ENCODE measurements at regions not wholly inside any gene's neighbourhood (a gene's known extent, or its start where the extent isn't known, plus 50 kb on each side); places are given as distances from the start of the nearest gene placed in this dataset.

DNA sequence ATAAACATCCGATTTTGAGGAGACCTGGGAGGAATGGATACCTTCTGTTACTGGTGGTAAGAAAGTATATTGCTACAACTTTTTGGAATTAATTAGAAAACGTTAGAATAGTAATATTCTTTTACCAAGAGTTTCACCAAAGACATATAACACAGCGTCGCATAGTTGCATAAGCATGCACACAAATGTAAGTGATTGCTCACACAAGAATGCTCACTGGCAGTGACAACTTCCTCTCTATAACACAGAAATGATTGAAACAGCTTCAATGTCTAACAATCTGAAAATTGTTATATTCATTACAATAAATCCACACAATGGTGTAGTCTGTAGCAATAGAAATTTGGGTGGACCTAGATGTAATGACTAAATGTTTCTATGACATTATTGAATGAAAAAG is 998.6 kb downstream of the TTLL7 start:
- TF ChIP-seq, protein P1, sequence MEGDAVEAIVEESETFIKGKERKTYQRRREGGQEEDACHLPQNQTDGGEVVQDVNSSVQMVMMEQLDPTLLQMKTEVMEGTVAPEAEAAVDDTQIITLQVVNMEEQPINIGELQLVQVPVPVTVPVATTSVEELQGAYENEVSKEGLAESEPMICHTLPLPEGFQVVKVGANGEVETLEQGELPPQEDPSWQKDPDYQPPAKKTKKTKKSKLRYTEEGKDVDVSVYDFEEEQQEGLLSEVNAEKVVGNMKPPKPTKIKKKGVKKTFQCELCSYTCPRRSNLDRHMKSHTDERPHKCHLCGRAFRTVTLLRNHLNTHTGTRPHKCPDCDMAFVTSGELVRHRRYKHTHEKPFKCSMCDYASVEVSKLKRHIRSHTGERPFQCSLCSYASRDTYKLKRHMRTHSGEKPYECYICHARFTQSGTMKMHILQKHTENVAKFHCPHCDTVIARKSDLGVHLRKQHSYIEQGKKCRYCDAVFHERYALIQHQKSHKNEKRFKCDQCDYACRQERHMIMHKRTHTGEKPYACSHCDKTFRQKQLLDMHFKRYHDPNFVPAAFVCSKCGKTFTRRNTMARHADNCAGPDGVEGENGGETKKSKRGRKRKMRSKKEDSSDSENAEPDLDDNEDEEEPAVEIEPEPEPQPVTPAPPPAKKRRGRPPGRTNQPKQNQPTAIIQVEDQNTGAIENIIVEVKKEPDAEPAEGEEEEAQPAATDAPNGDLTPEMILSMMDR (IDR thresholded peaks at IDR 0.05; ENCODE audit: extremely low read depth, low read depth, low read length) = no peak
- Histone ChIP-seq H3K4me2 (ENCODE audit: insufficient read depth, low read length) (no peak overlapping the region), H3K4me3 (ENCODE audit: insufficient read depth, low read length) (no peak overlapping the region), H4K20me1 (ENCODE audit: insufficient read depth, low read length) (no peaks in the 10 kb centered on the region), H3K4me1 (ENCODE audit: insufficient read depth, low read length) (no peaks in the 10 kb centered on the region), H2AFZ (ENCODE audit: low read length) (no peak overlapping the region), H3K27me3 (ENCODE audit: insufficient read depth, low read length) (no peaks in the 10 kb centered on the region), H3K79me2 (ENCODE audit: insufficient read depth, low read length) (no peaks in the 10 kb centered on the region), H3K36me3 (ENCODE audit: insufficient read depth, low read length) (no peaks in the 10 kb centered on the region), H3K9me3 (ENCODE audit: low read depth, low read length) (no peaks in the 10 kb centered on the region), H3K27ac (ENCODE audit: low read depth, low read length) (no peak overlapping the region)
- peak; percentile 1 for DNase-seq (ENCODE audit: insufficient read length, low spot score, missing footprints)

DNA sequence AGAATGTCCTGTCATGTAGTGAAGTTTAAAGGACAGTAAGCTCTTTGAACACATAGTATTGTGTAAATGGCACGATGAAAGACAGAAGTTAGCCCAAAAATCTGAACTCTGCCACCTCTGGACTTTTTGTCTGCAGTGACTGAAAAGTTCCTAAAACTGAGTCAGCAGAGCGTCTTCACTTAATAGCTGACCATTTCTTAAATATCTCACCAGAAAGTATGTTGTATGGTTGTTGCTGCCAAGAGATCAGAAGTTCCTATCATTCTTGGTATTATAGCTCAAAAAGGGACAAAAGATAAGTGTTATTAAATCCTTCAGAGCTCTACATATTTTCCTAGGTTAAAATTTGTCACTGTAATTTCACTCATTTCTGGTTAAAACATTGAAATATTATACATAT is 1003.0 kb downstream of the TTLL7 start:
- Histone ChIP-seq H4K20me1 (ENCODE audit: insufficient read depth, low read length) (no peaks in the 10 kb centered on the region), H3K4me3 (ENCODE audit: insufficient read depth, low read length) (no peak overlapping the region), H3K4me1 (ENCODE audit: insufficient read depth, low read length) (no peaks in the 10 kb centered on the region), H2AFZ (ENCODE audit: low read length) (no peak overlapping the region), H3K79me2 (ENCODE audit: insufficient read depth, low read length) (no peaks in the 10 kb centered on the region), H3K9me3 (ENCODE audit: low read depth, low read length) (peaks cover 3% of the 10 kb centered on the region), H3K4me2 (ENCODE audit: insufficient read depth, low read length) (no peak overlapping the region), H3K27ac (ENCODE audit: low read depth, low read length) (no peak overlapping the region), H3K27me3 (ENCODE audit: insufficient read depth, low read length) (no peaks in the 10 kb centered on the region), H3K36me3 (ENCODE audit: insufficient read depth, low read length) (no peaks in the 10 kb centered on the region)
- TF ChIP-seq, protein P1 (IDR thresholded peaks at IDR 0.05; ENCODE audit: extremely low read depth, low read depth, low read length) = no peak
- DNase-seq (ENCODE audit: insufficient read length, low spot score, missing footprints) = no peak

DNA sequence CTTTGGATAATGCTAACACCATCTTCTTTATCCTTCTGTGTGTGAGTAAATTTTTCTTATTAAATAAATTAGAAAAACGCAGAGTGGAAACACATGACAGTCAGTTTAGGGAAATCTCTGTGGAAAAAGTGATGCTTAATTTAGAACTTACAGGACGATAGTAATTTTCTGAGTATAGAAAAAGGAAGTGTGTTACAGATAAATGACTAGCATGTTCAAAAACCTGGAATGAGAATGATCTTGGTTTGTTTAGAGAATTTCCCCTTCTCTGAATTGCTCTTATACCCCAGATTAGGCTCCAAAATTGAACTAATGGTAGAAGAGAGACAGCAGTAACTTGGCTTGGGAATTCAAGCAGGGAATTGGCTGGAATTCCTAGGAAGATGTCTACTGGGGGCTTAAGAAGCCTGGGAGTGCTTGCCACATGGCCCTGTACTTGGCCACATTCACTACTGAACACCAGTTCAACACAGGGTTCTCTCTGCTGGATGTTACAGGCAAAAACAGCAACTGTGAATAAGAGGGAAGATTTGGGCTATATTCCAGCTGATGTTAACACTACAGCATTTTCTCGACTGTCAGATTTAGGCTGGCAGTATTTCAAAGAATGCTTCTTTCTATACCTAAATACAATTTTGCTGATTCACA is 1004.2 kb downstream of the TTLL7 start:
- Histone ChIP-seq H3K4me1 (ENCODE audit: insufficient read depth, low read length) (no peaks in the 10 kb centered on the region), H3K27ac (ENCODE audit: low read depth, low read length) (no peak overlapping the region), H3K27me3 (ENCODE audit: insufficient read depth, low read length) (no peaks in the 10 kb centered on the region), H3K36me3 (ENCODE audit: insufficient read depth, low read length) (no peaks in the 10 kb centered on the region), H3K79me2 (ENCODE audit: insufficient read depth, low read length) (no peaks in the 10 kb centered on the region), H4K20me1 (ENCODE audit: insufficient read depth, low read length) (no peaks in the 10 kb centered on the region), H3K4me2 (ENCODE audit: insufficient read depth, low read length) (no peak overlapping the region), H2AFZ (ENCODE audit: low read length) (no peak overlapping the region), H3K4me3 (ENCODE audit: insufficient read depth, low read length) (no peak overlapping the region), H3K9me3 (ENCODE audit: low read depth, low read length) (peaks cover 3% of the 10 kb centered on the region)
- DNase-seq (ENCODE audit: insufficient read length, low spot score, missing footprints) = no peak
- TF ChIP-seq, protein P1 (IDR thresholded peaks at IDR 0.05; ENCODE audit: extremely low read depth, low read depth, low read length) = no peak

DNA sequence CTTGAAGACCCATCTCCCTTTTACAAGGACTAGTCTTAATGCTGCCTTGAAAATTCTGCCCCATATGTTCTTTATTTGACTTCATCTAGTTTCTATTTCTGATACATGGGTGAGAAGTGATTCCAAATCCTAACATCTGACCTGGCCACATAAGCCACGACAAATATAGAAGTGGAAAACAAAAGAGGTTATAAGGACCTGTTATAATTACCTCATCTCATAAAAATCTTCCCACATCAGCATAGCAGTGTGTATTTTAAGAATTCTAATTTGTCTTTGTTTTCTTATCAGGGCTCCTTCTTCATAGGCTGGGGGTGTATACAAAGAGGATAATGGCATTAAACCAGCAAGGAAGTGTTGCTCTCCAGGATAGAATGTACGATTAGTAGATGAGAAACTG is 1007.4 kb downstream of the TTLL7 start:
- no peak overlapping the region for H3K4me3 ChIP-seq (ENCODE audit: insufficient read depth, low read length)
- peaks cover 3% of the 10 kb centered on the region for H3K9me3 ChIP-seq (ENCODE audit: low read depth, low read length)
- H4K20me1 ChIP-seq (ENCODE audit: insufficient read depth, low read length) = no peaks in the 10 kb centered on the region
- H3K4me1 ChIP-seq (ENCODE audit: insufficient read depth, low read length) = no peaks in the 10 kb centered on the region
- TF ChIP-seq, protein P1 (IDR thresholded peaks at IDR 0.05; ENCODE audit: extremely low read depth, low read depth, low read length) = no peak
- no peaks in the 10 kb centered on the region for H3K79me2 ChIP-seq (ENCODE audit: insufficient read depth, low read length)
- H3K27me3 ChIP-seq (ENCODE audit: insufficient read depth, low read length) = no peaks in the 10 kb centered on the region
- no peak overlapping the region for H2AFZ ChIP-seq (ENCODE audit: low read length)
- H3K27ac ChIP-seq (ENCODE audit: low read depth, low read length) = no peak overlapping the region
- no peak for DNase-seq (ENCODE audit: insufficient read length, low spot score, missing footprints)
- H3K4me2 ChIP-seq (ENCODE audit: insufficient read depth, low read length) = no peak overlapping the region
- no peaks in the 10 kb centered on the region for H3K36me3 ChIP-seq (ENCODE audit: insufficient read depth, low read length)
